HG03159 (cell line): ENCODE measurements at regions not wholly inside any gene's neighbourhood (a gene's known extent, or its start where the extent isn't known, plus 50 kb on each side); places are given as distances from the start of the nearest gene placed in this dataset.

ENCODE experiments used
- ATAC-seq: cut with Tn5 transposase; IDR thresholded peaks from one replicate; pipeline ENCODE4 v1.9.1; 2021; ENCODE audit warnings: mild to moderate bottlenecking, moderate library complexity; ENCODE audit not compliant: unreplicated experiment

DNA sequence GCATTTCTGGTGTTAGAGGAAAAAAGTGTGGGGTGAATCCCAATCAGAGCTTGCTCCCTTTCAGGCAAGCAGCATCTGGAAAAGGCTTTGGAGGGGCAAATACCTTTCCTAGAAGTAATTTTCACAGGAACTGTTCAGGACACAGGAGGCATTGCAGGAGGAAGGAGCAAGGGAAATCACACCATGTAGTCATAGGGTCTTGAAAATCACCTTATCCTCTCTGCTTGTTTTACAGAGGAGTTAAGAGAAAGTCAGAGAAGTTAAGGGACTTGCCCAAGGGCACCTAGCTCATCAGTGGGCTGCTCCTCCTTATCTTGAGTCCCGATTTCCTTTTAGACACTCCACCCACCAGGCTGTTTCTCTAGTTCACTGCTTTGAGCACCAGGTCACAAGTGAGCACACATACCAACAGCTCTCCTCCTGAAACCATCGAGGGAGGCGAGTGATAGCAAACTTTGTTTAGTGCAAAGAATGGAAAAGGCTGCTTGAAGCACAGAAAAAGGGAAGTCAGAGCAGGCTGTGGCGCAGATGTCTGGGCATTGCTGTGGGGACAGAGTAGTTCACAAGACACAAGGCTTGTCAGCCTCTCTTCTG, 89.2 kb upstream of the CXCR4 start:
- peak; percentile 56 for ATAC-seq

DNA sequence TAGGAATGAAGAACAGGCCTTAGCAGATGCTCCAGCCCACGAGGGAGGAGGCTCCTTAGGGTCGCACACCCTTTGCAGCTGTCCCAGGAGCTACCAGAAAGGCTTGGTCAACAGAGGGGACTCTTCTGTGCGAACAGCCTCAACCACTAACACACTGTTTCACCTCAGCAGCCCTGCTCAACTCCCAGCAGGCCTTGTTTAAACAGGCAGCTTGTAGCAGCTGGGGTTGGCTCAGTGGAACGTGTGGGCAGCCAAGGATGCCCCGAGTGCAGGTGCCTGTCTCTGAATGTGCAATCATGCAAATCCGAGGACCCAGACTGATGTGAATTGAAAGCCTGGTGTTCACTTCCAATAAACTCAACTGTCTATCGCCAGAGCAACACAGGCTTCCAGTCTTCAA, 88.7 kb upstream of the CXCR4 start:
- ATAC-seq = peak; percentile 91

DNA sequence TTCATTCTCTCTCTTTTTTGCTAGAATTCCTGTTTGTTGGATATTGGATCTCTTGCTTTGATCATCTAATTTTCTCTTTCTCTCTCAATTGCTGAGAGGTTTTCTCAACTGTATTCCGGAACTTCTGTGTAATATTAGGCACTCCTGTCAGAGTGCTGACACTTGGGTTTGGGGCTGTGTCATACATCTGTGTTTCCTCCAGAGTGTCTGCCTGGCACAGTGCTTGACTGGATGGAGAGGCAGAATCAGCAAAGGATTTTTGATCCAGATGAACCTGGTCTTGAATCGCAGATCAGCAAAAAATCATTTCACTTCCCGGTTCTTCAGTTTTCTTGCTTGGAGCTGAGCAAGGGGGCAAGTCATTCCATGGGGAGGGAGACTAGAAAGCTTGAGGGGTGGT, 87.7 kb upstream of the CXCR4 start:
- ATAC-seq = no peak

DNA sequence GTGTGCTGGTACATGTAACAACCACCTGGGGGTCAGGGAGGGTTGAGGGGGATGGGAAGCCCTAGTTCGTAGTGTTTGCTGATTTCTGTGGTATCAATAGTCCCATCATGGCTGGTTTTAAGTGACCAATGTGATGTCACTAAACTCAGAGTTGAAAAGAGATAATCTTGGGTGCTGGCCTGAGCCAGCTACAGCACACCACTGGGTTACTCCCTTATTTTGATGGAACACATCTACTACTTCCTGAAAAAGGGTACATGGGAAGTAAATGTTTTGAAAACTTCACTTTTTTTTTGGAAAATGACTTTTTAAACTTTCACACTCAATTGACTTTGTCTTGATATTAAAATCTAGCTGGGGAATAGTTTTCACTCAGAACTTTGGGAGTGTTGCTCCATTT, 87.0 kb upstream of the CXCR4 start:
- ATAC-seq = no peak

DNA sequence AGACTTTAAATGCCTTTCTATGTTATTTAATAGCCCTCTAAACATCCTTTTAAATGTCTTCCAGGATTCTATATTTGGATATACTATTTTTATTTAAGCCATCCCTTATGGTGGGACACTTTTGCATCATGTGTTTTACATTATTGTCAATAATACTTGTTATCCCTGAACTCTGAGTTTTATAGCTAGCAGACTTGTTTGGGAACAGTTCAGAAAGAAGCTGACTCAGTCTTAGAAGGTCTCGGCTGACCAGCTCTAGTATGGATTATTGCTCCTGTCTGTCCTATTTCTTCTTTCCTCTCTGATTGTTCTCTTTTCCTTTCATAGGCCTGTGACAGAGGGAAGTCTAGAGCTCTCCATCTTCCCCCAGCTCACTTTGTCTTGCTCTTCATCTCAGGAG, 77.3 kb upstream of the CXCR4 start:
- no peak for ATAC-seq

DNA sequence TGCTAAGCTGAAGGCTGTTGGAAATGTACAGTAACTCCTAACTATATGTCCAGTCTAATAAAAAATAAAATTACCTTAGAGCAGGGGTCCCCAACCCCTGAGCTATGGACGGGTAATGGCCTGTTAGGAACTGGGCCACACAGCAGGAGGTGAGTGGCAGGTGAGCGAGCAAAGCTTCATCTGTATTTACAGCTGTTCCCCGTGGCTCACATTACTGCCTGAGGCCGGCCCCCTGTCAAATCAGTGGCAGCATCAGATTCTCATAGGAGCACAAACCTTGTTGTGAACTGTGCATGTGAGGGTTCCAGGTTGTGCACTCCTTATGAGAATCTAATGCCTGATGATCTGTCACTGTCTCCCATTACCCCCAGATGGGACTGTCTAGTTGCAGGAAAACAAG, 73.1 kb upstream of the CXCR4 start:
- no peak for ATAC-seq

DNA sequence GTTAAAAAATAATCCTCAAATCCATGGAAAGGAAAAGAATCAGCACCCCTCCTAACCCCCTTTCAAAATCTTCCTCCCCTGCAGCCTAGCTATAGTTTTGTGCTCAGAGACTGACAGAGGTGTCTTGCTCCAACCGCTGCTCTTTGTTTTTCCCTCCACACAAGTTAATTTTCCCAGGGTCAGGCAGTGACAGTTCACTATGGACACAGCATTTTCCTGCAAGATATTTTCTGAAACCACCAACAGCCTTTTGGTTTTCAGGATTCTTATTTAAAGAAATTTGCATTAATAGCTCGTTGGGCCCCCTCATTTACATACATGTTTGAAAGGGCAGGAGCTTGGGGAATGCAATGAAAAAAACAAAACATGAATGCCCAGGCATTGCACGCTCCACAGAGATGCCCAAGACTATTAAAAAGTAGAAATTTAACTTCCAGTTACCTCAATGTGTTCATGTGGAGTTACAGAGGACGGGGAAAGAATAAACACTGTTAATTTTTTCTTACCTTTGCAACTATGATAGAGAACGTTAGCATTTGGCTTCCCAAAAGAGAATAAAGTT, 71.4 kb upstream of the CXCR4 start:
- ATAC-seq = no peak

DNA sequence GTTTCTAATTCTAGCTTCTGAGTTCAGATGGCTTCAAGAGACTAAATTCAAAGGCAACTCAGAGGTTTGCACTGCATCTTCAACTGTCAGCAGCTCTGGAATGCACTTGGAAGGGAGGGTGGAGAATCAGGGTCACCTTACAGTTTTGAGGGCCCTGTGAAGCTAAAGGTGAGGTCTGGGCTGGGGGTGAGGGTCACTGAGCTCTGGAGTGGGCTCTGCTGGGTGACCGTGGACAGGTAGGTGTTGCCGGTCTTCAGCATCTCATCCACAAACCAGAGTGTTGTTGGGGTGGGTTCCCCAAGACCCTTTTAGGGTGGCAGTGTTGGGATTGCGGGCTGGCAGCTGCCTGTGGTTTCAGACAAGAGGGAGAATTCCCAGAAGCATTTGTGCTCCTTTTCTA, 70.1 kb upstream of the CXCR4 start:
- no peak for ATAC-seq

DNA sequence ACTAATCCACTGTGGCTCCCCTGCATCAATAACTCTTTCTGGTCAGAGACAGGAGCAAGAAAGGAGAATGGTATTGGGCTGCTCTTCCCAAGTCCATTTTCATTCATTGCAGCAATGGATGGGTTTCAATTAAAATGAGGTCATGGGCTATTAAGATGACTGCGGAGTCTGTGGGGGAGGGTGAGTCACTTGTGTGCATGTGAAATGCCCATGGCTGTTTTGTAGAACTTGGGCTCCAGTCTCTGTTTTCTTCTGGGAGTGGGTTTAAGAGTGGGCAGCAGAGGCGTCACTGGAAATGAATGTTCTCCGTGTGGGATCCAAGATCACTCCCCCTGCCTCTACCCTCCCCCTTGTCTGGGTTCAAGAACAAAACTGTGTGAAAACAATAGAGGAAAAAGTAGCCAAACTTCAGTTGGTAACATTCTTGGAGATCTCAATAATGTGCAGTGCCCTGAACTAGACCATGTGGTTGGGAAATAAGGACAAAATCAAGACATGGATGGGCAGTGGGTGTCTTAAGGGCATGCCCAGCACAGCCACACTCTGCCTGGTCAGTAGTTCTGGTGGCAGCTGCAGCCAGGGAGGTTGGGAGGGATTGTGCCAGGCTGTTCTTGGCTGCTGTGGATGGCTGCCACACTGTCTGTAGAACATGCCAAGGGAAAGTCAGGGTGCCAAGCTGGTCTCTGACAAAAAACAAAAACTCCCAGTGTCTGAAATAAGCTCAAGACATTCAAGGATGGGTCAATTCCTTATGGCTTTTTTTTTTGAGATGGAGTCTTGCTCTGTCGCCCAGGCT, 68.2 kb upstream of the CXCR4 start:
- ATAC-seq = no peak

DNA sequence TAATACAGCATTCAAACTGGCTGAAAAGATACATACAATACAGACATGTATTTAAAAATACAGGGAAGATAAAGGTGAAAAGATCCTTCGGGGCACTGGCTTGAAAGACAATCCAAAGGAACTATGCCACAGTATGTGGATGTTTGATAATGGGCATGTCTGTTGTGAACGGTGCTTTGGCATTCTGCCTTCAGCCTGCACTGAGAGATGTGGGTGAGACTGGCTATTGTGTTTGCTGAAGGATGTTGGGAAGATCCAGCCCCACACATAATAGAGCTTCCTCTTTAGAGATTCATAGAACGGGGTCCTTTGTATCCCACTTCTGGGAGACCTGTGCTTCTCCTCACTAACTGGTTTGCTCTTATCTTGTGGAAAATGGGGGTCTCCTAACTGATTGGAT, 65.1 kb upstream of the CXCR4 start:
- ATAC-seq = no peak

DNA sequence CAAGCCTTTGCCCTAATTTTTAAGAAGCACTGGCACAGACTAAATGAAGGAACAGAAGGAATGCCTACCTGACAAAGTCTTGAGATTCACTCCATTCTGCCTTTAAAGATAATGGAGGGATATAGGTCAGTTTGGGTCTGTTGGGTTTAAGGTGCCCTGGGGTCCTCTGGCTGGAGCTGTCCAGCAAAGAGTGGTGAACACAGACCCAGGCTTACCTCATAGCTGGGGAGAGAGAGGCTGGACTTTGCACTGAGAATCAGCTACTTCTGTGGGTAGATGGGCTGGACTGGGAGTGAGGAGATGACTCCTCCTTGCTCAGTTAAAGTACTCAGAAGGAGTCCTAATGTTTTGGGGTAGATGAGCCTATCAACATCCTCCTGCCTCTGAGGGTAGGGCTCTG, 64.4 kb upstream of the CXCR4 start:
- ATAC-seq = no peak

DNA sequence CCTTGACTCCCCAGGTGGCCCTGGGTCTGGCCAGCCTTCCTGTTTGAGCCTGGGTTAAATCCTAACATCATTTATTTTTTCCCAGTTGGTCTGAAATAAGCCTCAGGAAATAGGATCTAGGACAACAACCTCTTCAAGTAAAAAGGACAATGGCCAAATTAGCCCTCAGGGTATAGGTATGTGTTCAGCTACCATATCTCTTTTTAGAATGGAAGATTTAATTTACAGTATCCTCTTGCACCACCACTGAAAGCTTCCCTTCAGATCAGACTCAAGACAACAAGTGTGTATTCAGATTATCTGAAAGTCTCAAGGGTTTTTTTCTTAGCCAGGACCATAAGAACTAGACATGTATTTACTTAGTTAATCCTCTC, 61.6 kb upstream of the CXCR4 start:
- no peak for ATAC-seq

DNA sequence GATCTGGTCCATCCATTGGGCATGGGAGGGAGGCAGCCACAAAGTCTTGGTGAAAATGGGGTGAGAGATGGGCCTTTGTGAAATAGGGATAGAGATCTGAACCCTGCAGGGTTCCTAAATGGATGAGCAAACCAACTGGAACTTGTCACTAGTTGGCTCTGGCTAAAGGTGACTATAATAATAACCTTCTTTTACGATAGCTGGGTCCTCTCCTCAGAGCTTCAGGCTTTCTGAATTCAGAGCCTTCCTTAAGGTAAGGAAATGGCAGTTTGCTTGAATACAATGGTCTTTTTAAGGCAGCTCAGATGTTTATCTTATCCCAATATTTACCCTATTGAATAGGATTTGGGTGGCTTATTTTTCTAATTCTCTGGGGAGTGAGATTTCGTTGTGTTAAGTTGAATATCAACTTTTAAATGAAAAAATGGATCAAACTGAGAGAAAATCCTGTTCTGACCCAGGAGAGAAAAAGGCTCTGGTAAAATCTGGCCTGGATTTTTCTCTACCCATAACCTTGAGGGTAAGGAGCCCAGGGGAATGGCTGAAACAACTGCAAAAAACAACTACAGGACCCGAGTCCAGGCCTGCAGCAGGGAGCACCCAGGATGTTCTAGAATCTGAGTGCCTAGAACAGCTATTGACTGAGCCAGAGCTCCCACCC, 61.1 kb upstream of the CXCR4 start:
- ATAC-seq = no peak

DNA sequence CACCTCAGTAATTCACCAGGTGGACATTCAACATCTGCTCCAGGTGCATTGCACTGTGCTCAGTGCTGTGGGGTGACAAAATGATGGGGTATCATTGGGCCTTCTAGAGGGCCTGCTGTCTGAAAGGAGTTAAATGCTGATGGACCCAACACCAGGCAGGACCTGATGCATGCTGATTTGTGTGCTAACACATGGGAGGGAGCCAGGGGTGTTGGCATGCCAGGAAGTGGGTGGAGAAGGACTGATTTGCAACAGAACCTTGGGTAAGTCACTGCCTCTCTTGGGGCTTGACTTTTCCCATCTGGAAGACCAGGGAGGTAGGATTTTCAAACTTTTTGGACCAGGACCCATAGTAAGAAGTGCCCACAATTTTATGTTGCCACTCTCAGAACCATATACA, 57.9 kb upstream of the CXCR4 start:
- ATAC-seq = no peak

DNA sequence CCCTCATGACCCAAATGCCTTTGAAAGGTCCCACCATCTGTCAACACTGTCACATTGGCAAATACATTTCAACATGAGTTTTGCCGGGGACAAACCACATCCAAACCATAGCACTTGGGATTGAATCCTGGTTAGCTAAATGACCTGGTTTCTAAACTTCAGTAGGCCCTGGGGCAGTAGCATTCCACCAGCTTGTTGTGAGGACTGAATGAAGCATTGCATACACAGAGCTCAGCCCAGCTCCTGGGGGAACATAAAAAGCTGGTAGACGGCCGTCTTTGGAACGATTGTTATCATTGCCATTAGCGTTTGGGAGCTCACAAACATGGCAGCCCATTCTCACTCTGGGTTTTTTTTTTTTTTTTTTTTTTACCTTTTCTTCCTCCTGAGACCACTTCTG, 57.5 kb upstream of the CXCR4 start:
- no peak for ATAC-seq

DNA sequence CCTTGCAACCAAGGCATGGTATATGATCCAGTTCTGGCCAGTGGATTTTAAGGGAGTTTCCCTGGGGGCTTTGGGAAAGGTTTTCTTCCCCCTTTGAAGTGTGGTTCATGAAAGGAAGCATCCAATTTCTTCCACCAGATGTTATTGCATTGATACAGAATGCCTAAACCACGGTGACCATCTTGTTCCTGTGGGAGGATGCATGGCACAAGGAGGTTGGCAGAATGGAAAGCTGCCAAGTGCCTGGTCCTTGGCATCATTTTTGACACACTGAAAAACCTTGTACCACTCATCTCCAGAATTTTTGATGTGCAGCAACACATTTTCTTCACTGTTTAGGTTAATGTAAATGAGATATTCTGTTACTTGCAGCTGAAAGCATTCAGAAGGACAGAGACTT, 55.2 kb upstream of the CXCR4 start:
- no peak for ATAC-seq

DNA sequence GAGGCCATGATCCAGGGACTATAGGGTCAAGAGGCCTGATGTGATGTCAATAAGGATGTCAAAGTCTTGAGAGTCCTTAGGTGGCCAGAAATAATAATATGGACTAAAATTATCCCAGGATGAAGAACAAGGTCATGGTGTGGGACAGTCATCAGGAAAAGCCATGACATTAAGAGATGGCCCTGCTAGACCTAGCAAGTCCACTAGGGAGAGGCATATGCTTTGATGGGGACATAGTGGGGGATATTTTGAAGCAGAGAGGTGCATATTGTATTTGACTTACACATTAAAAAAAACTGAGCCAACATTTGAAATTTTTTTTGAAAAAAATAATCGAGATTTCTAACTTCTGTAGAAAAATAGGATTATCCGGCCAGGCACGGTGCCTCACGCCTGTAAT, 53.3 kb upstream of the CXCR4 start:
- no peak for ATAC-seq

DNA sequence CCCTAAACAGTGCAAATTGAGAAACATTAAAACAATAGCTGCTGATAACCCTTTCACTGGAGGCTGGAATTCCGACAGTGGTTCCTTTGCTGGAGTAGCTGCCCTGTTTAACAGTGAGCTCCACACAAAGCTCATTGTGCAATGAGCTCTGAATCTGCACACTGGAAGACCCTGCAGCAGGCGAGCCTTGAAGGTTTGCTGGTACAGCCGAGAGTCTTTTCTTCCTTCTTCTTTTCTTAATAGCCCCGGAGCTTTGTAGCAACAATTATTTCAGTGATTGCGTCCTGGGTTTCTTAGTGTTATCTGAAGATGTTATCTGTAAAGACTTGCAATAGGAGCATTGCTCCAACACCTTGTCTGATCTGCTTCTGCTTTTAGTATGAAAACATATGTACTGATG, 50.8 kb upstream of the CXCR4 start:
- no peak for ATAC-seq

DNA sequence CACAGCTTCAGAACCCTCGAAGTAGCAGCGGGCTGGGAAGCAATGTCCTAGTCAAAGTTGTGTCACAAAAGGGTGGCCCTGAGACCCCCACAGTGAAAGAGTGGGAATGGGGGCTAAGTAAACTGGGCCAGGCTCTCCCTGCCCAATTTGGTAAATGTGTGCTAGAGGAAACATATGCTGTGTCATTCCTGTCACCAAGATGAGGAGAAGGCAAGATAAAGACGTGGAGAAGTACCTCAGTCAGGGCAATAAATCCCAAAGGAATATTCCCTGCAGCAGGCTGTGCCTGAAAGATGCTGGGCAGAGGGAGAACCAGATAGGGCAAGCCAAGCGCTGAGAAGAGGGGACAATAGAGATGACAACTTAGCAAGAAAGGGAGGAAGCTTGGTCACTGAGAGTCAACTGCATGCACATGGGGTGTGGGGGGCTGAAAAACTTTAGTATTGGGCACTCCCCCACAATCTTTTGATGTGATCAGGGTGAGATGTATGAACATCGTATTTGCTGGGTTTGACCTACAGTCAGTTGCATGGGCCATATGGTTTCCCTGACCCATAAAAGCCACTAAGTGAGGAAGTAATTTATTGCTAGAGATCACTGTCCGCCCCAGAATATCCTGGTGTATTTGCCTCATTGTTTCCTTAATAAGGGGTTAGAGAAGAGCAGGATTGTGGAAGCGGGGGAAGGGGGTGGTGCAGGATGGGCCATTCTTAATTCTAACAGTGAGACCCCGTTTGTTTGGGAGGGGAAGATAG, 49.9 kb upstream of the CXCR4 start:
- ATAC-seq = no peak
